Right lobe of liver (tissue), 6 donors: ENCODE measurements at regions not wholly inside any gene's neighbourhood (a gene's known extent, or its start where the extent isn't known, plus 50 kb on each side); places are given as distances from the start of the nearest gene placed in this dataset.

Experiments used
- ATAC-seq, 4 donors: fragments of 200-7000 bp; cut with Tn5 transposase; one replicate each; pipeline ENCODE4 v1.9.1; 2020; ENCODE audit warnings: mild to moderate bottlenecking in 4 of 4, moderate library complexity in 4 of 4
- DNase-seq, 3 donors: peaks; one replicate each; pipeline ENCODE4 v3.0.0-alpha.2; 2020
- H3K27ac ChIP-seq, 3 donors: fragments of 200-600 bp; one replicate each; pipeline ENCODE4 v1.8.0; 2022
- H3K27me3 ChIP-seq, 2 donors: fragments of 200-600 bp; one replicate each; pipeline ENCODE4 v1.8.0; 2022
- H3K36me3 ChIP-seq, 4 donors: fragments of 200-600 bp; sonication (generic) in 1 of 4; one replicate each; pipeline versions ENCODE4 v1.5.1 to v1.8.0; 2017 to 2022; ENCODE audit warnings: control low read depth in 1 of 4
- H3K4me1 ChIP-seq, 4 donors: fragments of 200-600 bp; sonication (generic) in 1 of 4; one replicate each; pipeline versions ENCODE4 v1.5.1 to v1.8.0; 2017 to 2022; ENCODE audit warnings: control low read depth in 1 of 4
- H3K4me3 ChIP-seq, 3 donors: fragments of 200-600 bp; one replicate each; pipeline ENCODE4 v1.8.0; 2022
- H3K9me3 ChIP-seq, 4 donors: fragments of 200-600 bp; sonication (generic) in 1 of 4; one replicate each; pipeline versions ENCODE4 v1.5.1 to v1.8.0; 2017 to 2022; ENCODE audit warnings: control low read depth in 1 of 4
- CTCF ChIP-seq, 4 donors: fragments of 200-600 bp in 3 of 4; fragments of 450-650 bp in 1 of 4; IDR thresholded peaks; one replicate each; pipeline versions ENCODE4 v1.5.1 to v1.8.0; 2016 to 2022; ENCODE audit warnings: antibody characterized with exemption in 4 of 4, mild to moderate bottlenecking in 2 of 4
- POLR2A ChIP-seq: fragments of 450-650 bp; IDR thresholded peaks from one replicate; pipeline ENCODE4 v1.6.1; 2017; ENCODE audit warnings: antibody characterized with exemption, mild to moderate bottlenecking
- WGBS: methylation state at CpG from one replicate; pipeline ENCODE4 v1.1.6; 2018; ENCODE audit warnings: low coverage, low lambda C conversion rate; ENCODE audit not compliant: insufficient coverage; ENCODE audit errors: missing lambda C conversion rate; 5-methylcytosine and 5-hydroxymethylcytosine counted together
- intact Hi-C, 2 donors: fragments of 100-400 bp; cut with DNase I; formaldehyde crosslinking; loops; one replicate each; pipeline versions ENCODE4 v1.11.2 to v1.14.1; 2022
- donor health status: DM: no; HTN: yes; CAD: no.
- donor health status: DM: no; HTN: no; CAD: no.
- donor health status: DM: no; HTN: no; CAD: no.
- donor health status: DM: no; HTN: yes; CAD: no.
- donor health status: DM: no; HTN: yes; CAD: no.

GRCh38 chr16:7962091-7962879 lies 628.0 kb downstream of the TMEM114 start:
- Histone ChIP-seq H3K9me3 (no peaks in the 10 kb centered on the region), H3K27me3 (no peaks in the 10 kb centered on the region), H3K36me3 (no peaks in the 10 kb centered on the region), H3K4me1 (no peaks in the 10 kb centered on the region), H3K27ac (no peak overlapping the region), H3K4me3 (no peak overlapping the region)
- no peak for ATAC-seq
- TF ChIP-seq POLR2A (no peak), CTCF (IDR thresholded peaks at IDR 0.05) (no peak)
- DNase-seq: no peak
- WGBS: 54% methylated on average over 9 of the region's 9 CpGs
- intact Hi-C loops: no loop called here

DNA sequence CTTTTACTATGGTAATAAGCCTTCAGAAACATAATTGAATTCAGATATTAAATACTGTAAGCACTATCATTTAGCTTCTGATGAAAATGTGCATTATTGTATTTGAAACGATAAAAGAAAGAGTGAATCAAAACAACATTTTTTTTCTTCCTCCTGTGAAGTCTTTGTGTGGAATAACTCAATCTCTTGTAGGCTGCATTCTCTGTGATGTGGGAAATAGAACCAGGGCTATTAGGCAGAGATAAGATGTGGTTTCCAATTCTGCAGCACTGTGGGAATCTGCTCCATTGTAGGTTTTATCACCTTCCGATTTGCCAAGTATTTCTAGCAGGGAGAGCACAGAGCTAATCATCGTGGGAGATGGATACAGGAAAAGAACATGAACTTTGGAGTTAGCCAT lies 624.5 kb downstream of the RBFOX1 start:
- no peak for DNase-seq
- no peak for ATAC-seq
- no peak overlapping the region for H3K4me3 ChIP-seq
- TF ChIP-seq CTCF (IDR thresholded peaks at IDR 0.05) (no peak), POLR2A (no peak)
- WGBS: 31% methylated on average over 3 of the region's 3 CpGs
- no peaks in the 10 kb centered on the region for H3K4me1 ChIP-seq
- H3K9me3 ChIP-seq: no peaks in the 10 kb centered on the region
- H3K27me3 ChIP-seq: no peaks in the 10 kb centered on the region
- intact Hi-C loops: no loop called here
- no peaks in the 10 kb centered on the region for H3K36me3 ChIP-seq
- no peak overlapping the region for H3K27ac ChIP-seq

- Histone ChIP-seq H3K4me1 (no peaks in the 10 kb centered on the region), H3K9me3 (no peaks in the 10 kb centered on the region), H3K27me3 (no peaks in the 10 kb centered on the region), H3K4me3 (no peak overlapping the region), H3K36me3 (no peaks in the 10 kb centered on the region), H3K27ac (no peak overlapping the region)
- no peak for TF ChIP-seq POLR2A
- no peak for TF ChIP-seq CTCF (IDR thresholded peaks at IDR 0.05)
- ATAC-seq (no peak), DNase-seq (no peak)
- WGBS: 38% methylated on average over 1 of the region's 1 CpG
- intact Hi-C loops: no loop called here
These were observed 620.7 kb downstream of the RBFOX1 start for GRCh38 chr16:7953360-7953759.

- DNase-seq (no peak), ATAC-seq (no peak)
- H3K4me3 ChIP-seq: no peak overlapping the region
- no peaks in the 10 kb centered on the region for H3K36me3 ChIP-seq
- intact Hi-C loops: no loop called here
- H3K27ac ChIP-seq: no peak overlapping the region
- 56% methylated on average over 3 of the region's 4 CpGs for WGBS
- TF ChIP-seq CTCF (IDR thresholded peaks at IDR 0.05) (no peak), POLR2A (no peak)
- H3K4me1 ChIP-seq: no peaks in the 10 kb centered on the region
- H3K27me3 ChIP-seq: no peaks in the 10 kb centered on the region
- no peaks in the 10 kb centered on the region for H3K9me3 ChIP-seq
These were observed 613.5 kb downstream of the RBFOX1 start for GRCh38 chr16:7946142-7946541.
